Central memory CD8-positive, alpha-beta T cell (primary cell): ENCODE measurements at regions not wholly inside any gene's neighbourhood (a gene's known extent, or its start where the extent isn't known, plus 50 kb on each side); places are given as distances from the start of the nearest gene placed in this dataset.

Source experiments
- ATAC-seq: fragments of 150-1000 bp; cut with Tn5 transposase; replicated peaks from 2 replicates; pipeline ENCODE4 v1.10.0; 2022; ENCODE audit warnings: mild to moderate bottlenecking, moderate FRiP score, moderate number of reproducible peaks; ENCODE audit not compliant: poor library complexity, severe bottlenecking; ENCODE audit errors: extremely low read depth
- DNase-seq, 2 donors: peaks; one replicate each; pipeline ENCODE4 v3.0.0; 2021; ENCODE audit warnings: low spot score in 2 of 2
- H3K27ac Mint-ChIP-seq: one replicate; pipeline ENCODE4 v1.8.0; 2022; ENCODE audit warnings: low read depth, mild to moderate bottlenecking, moderate library complexity, mixed read lengths
- H3K27me3 Mint-ChIP-seq: one replicate; pipeline ENCODE4 v1.8.0; 2022; ENCODE audit warnings: mixed read lengths
- H3K36me3 Mint-ChIP-seq: one replicate; pipeline ENCODE4 v1.8.0; 2022; ENCODE audit warnings: mild to moderate bottlenecking, moderate library complexity, mixed read lengths; ENCODE audit not compliant: insufficient read depth
- H3K4me1 Mint-ChIP-seq: one replicate; pipeline ENCODE4 v1.8.0; 2022; ENCODE audit warnings: mixed read lengths
- H3K4me3 Mint-ChIP-seq: one replicate; pipeline ENCODE4 v1.8.0; 2022; ENCODE audit warnings: mild to moderate bottlenecking, moderate library complexity, mixed read lengths
- H3K9me3 Mint-ChIP-seq: one replicate; pipeline ENCODE4 v1.8.0; 2022; ENCODE audit warnings: mixed read lengths

- DNase-seq (no peak), ATAC-seq (no peak)
- Mint-ChIP-seq H3K36me3 (peaks cover 1% of the 10 kb centered on the region), H3K4me1 (no peaks in the 10 kb centered on the region), H3K27me3 (peaks cover 7% of the 10 kb centered on the region), H3K9me3 (no peaks in the 10 kb centered on the region), H3K4me3 (no peak overlapping the region), H3K27ac (no peak overlapping the region)
Measured at GRCh38 chr7:36005876-36006275, 147.2 kb upstream of the EEPD1 start.

- no peak overlapping the region for H3K27ac Mint-ChIP-seq
- no peak overlapping the region for H3K4me3 Mint-ChIP-seq
- H3K27me3 Mint-ChIP-seq: peaks cover 11% of the 10 kb centered on the region
- H3K4me1 Mint-ChIP-seq: no peaks in the 10 kb centered on the region
- no peak for DNase-seq
- no peak for ATAC-seq
- peaks cover 1% of the 10 kb centered on the region for H3K36me3 Mint-ChIP-seq
- H3K9me3 Mint-ChIP-seq: no peaks in the 10 kb centered on the region
Measured at GRCh38 chr7:36006636-36007229, 146.3 kb upstream of the EEPD1 start.

GRCh38 chr7:36010656-36011587, 142.1 kb upstream of the EEPD1 start:
- ATAC-seq: no peak
- no peak overlapping the region for H3K4me3 Mint-ChIP-seq
- H3K27ac Mint-ChIP-seq: no peak overlapping the region
- no peaks in the 10 kb centered on the region for H3K9me3 Mint-ChIP-seq
- DNase-seq: no peak
- peaks cover 1% of the 10 kb centered on the region for H3K36me3 Mint-ChIP-seq
- H3K27me3 Mint-ChIP-seq: peaks cover 24% of the 10 kb centered on the region
- no peaks in the 10 kb centered on the region for H3K4me1 Mint-ChIP-seq

GRCh38 chr7:36011588-36011965, 141.5 kb upstream of the EEPD1 start:
- peaks cover 1% of the 10 kb centered on the region for H3K36me3 Mint-ChIP-seq
- H3K9me3 Mint-ChIP-seq: no peaks in the 10 kb centered on the region
- no peak overlapping the region for H3K4me3 Mint-ChIP-seq
- no peaks in the 10 kb centered on the region for H3K4me1 Mint-ChIP-seq
- ATAC-seq: no peak
- DNase-seq: no peak
- peaks cover 24% of the 10 kb centered on the region for H3K27me3 Mint-ChIP-seq
- no peak overlapping the region for H3K27ac Mint-ChIP-seq

- ATAC-seq: no peak
- Mint-ChIP-seq H3K4me1 (no peaks in the 10 kb centered on the region), H3K27me3 (peaks cover 34% of the 10 kb centered on the region), H3K9me3 (no peaks in the 10 kb centered on the region), H3K4me3 (no peak overlapping the region), H3K36me3 (no peaks in the 10 kb centered on the region), H3K27ac (no peak overlapping the region)
- DNase-seq: no peak
Measured at GRCh38 chr7:36013246-36014014, 139.6 kb upstream of the EEPD1 start.

GRCh38 chr7:36014961-36015360, 138.1 kb upstream of the EEPD1 start:
- H3K9me3 Mint-ChIP-seq: no peaks in the 10 kb centered on the region
- DNase-seq: no peak
- no peaks in the 10 kb centered on the region for H3K36me3 Mint-ChIP-seq
- no peak overlapping the region for H3K4me3 Mint-ChIP-seq
- no peak overlapping the region for H3K27ac Mint-ChIP-seq
- no peaks in the 10 kb centered on the region for H3K4me1 Mint-ChIP-seq
- no peak for ATAC-seq
- peaks cover 40% of the 10 kb centered on the region for H3K27me3 Mint-ChIP-seq

- no peaks in the 10 kb centered on the region for H3K36me3 Mint-ChIP-seq
- ATAC-seq: no peak
- no peak overlapping the region for H3K4me3 Mint-ChIP-seq
- H3K27me3 Mint-ChIP-seq: peaks cover 35% of the 10 kb centered on the region
- no peak for DNase-seq
- no peak overlapping the region for H3K27ac Mint-ChIP-seq
- no peaks in the 10 kb centered on the region for H3K9me3 Mint-ChIP-seq
- no peaks in the 10 kb centered on the region for H3K4me1 Mint-ChIP-seq
Measured at GRCh38 chr7:36015733-36016132, 137.3 kb upstream of the EEPD1 start.

GRCh38 chr7:36016648-36017047, 136.4 kb upstream of the EEPD1 start:
- ATAC-seq (no peak), DNase-seq (no peak)
- Mint-ChIP-seq H3K9me3 (no peaks in the 10 kb centered on the region), H3K27me3 (peaks cover 29% of the 10 kb centered on the region), H3K27ac (no peak overlapping the region), H3K4me3 (no peak overlapping the region), H3K36me3 (peaks cover 2% of the 10 kb centered on the region), H3K4me1 (no peaks in the 10 kb centered on the region)

GRCh38 chr7:36017111-36017510, 135.9 kb upstream of the EEPD1 start:
- DNase-seq (no peak), ATAC-seq (no peak)
- Mint-ChIP-seq H3K4me1 (no peaks in the 10 kb centered on the region), H3K4me3 (no peak overlapping the region), H3K36me3 (peaks cover 2% of the 10 kb centered on the region), H3K27ac (no peak overlapping the region), H3K27me3 (peaks cover 34% of the 10 kb centered on the region), H3K9me3 (no peaks in the 10 kb centered on the region)

GRCh38 chr7:36018816-36019484, 134.1 kb upstream of the EEPD1 start:
- no peaks in the 10 kb centered on the region for H3K4me1 Mint-ChIP-seq
- no peak overlapping the region for H3K4me3 Mint-ChIP-seq
- DNase-seq (no peak), ATAC-seq (no peak)
- no peaks in the 10 kb centered on the region for H3K9me3 Mint-ChIP-seq
- no peak overlapping the region for H3K27ac Mint-ChIP-seq
- H3K36me3 Mint-ChIP-seq: peaks cover 2% of the 10 kb centered on the region
- peaks cover 29% of the 10 kb centered on the region for H3K27me3 Mint-ChIP-seq

- no peaks in the 10 kb centered on the region for H3K4me1 Mint-ChIP-seq
- H3K36me3 Mint-ChIP-seq: peaks cover 2% of the 10 kb centered on the region
- H3K4me3 Mint-ChIP-seq: no peak overlapping the region
- DNase-seq (no peak), ATAC-seq (no peak)
- no peak overlapping the region for H3K27ac Mint-ChIP-seq
- peaks cover 35% of the 10 kb centered on the region for H3K27me3 Mint-ChIP-seq
- H3K9me3 Mint-ChIP-seq: no peaks in the 10 kb centered on the region
Measured at GRCh38 chr7:36019538-36019937, 133.5 kb upstream of the EEPD1 start.

GRCh38 chr7:36019980-36020379, 133.1 kb upstream of the EEPD1 start:
- Mint-ChIP-seq H3K27ac (no peak overlapping the region), H3K4me3 (no peak overlapping the region), H3K36me3 (peaks cover 2% of the 10 kb centered on the region), H3K9me3 (no peaks in the 10 kb centered on the region), H3K4me1 (no peaks in the 10 kb centered on the region), H3K27me3 (peaks cover 39% of the 10 kb centered on the region)
- DNase-seq (no peak), ATAC-seq (no peak)
